Karpas-422 (cell line): ENCODE measurements at regions not wholly inside any gene's neighbourhood (a gene's known extent, or its start where the extent isn't known, plus 50 kb on each side); places are given as distances from the start of the nearest gene placed in this dataset.
"Not testable (repeated sequence)": the region's sequence is repeated elsewhere in the genome, so short reads cannot be mapped to it uniquely, and the experiment has no call there.

Experiments used
- DNase-seq: peaks from one replicate; pipeline ENCODE4 v3.0.0-alpha.2; 2015
- H2AFZ ChIP-seq: fragments of 200-600 bp; sonication (generic); 2 replicates; pipeline ENCODE4 v1.6.1; 2014; ENCODE audit warnings: antibody characterized with exemption, low read length, mixed read lengths
- H3K27ac ChIP-seq: fragments of 200-600 bp; sonication (generic); 2 replicates; pipeline ENCODE4 v1.5.1; 2014; ENCODE audit warnings: mild to moderate bottlenecking, low read length, moderate library complexity
- H3K27me3 ChIP-seq: fragments of 200-600 bp; sonication (generic); 2 replicates; pipeline ENCODE4 v1.6.1; 2014; ENCODE audit warnings: low read length, mixed read lengths
- H3K36me3 ChIP-seq: fragments of 200-600 bp; sonication (generic); 2 replicates; pipeline ENCODE4 v1.6.1; 2014; ENCODE audit warnings: low read length, mixed read lengths; ENCODE audit not compliant: insufficient read depth
- H3K4me1 ChIP-seq: fragments of 200-600 bp; sonication (generic); 2 replicates; pipeline ENCODE4 v1.6.1; 2014; ENCODE audit warnings: mild to moderate bottlenecking, low read length, mixed read lengths
- H3K4me2 ChIP-seq: fragments of 200-600 bp; sonication (generic); 2 replicates; pipeline ENCODE4 v1.6.1; 2014; ENCODE audit warnings: low read length, low read depth, mild to moderate bottlenecking; ENCODE audit not compliant: poor library complexity, severe bottlenecking
- H3K4me3 ChIP-seq: fragments of 200-600 bp; sonication (generic); 2 replicates; pipeline ENCODE4 v1.5.1; 2014; ENCODE audit warnings: mild to moderate bottlenecking, antibody characterized with exemption, low read length, mixed read lengths
- H3K79me2 ChIP-seq: fragments of 200-600 bp; sonication (generic); 2 replicates; pipeline ENCODE4 v1.6.1; 2014; ENCODE audit warnings: mild to moderate bottlenecking, low read length, mixed read lengths
- H3K9ac ChIP-seq: fragments of 200-600 bp; sonication (generic); 2 replicates; pipeline ENCODE4 v1.6.0; 2014; ENCODE audit warnings: low read length
- H3K9me2 ChIP-seq: fragments of 200-600 bp; sonication (generic), shearing (Covaris generic); replicated peaks from 2 replicates; pipeline ENCODE4 v1.6.0; 2014; ENCODE audit warnings: mild to moderate bottlenecking, low read length, moderate library complexity; ENCODE audit not compliant: insufficient read depth
- H3K9me3 ChIP-seq: fragments of 300-700, 200-600 bp; sonication (generic); 2 replicates; pipeline ENCODE4 v1.6.1; 2014; ENCODE audit warnings: low read length, mixed read lengths
- H4K20me1 ChIP-seq: fragments of 200-600 bp; sonication (generic); 2 replicates; pipeline ENCODE4 v1.6.1; 2014; ENCODE audit warnings: mild to moderate bottlenecking, antibody characterized with exemption, low read length, low read depth; ENCODE audit not compliant: insufficient read depth

DNA sequence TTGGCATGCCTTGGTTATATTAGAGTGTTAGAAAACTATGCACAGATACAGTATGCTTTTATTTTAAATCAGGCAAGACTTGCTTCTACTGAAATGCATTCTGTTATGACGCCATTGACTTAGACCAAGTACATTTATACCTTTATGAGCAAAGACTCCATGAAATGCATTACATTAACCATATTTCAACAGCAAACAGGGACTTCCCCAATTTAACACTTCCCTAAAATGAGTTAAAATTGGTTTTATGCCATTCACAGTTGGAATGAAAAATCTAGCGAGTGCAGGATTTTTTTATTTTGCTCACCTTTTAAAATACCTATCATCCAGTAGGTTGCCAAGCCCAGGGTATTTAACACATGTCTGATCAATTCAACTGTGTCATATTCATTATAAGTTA, 272.1 kb upstream of the IZUMO3 start:
- no peak overlapping the region for H3K4me2 ChIP-seq
- no peak overlapping the region for H2AFZ ChIP-seq
- H3K36me3 ChIP-seq = no peaks in the 10 kb centered on the region
- H3K9me2 ChIP-seq = no peaks in the 10 kb centered on the region
- no peaks in the 10 kb centered on the region for H4K20me1 ChIP-seq
- no peaks in the 10 kb centered on the region for H3K27me3 ChIP-seq
- no peaks in the 10 kb centered on the region for H3K79me2 ChIP-seq
- no peak overlapping the region for H3K4me3 ChIP-seq
- no peak for DNase-seq
- no peak overlapping the region for H3K9ac ChIP-seq
- peaks cover 24% of the 10 kb centered on the region for H3K9me3 ChIP-seq
- H3K27ac ChIP-seq = no peak overlapping the region
- no peaks in the 10 kb centered on the region for H3K4me1 ChIP-seq

DNA sequence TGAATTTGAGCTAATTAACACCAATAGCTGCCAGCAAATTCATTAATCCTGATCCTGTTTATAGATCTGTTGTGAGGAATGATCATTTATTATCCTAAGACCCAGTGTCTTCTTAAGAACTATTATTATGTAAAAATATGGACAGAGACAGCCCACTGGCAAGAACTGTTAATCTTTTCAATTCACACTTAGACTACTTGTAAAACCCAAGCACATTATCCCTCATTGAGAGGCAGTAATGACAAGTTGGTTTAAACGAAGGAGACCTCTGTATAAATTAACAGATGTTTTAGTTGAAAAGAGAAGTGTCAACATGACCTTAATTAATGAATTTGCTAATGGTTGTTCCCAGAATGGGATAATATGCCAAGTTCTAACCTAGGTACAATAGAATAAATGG, 270.3 kb upstream of the IZUMO3 start:
- H3K36me3 ChIP-seq = no peaks in the 10 kb centered on the region

DNA sequence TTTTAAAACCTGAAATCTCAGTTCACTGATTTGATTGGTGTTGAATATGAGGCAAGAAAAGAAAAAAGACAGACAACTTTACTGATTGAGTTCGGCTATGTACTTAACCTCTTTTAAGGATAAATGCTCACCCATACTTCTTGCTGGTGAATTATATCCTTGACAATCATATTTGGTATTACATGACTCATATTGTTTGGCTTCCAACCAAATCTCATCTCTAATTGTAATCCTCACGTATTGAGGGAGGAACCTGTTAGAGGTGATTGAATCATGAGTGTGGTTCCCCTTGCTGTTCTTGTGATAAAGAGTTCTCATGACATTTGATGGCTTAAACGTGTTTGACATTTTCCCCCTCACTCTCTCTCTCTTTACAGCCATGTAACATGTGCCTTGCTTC, 255.6 kb upstream of the IZUMO3 start:
- H2AFZ ChIP-seq = no peak overlapping the region
- no peak overlapping the region for H3K4me2 ChIP-seq
- H3K9me3 ChIP-seq = peaks cover 23% of the 10 kb centered on the region
- H3K36me3 ChIP-seq = no peaks in the 10 kb centered on the region
- H3K27ac ChIP-seq = no peak overlapping the region
- no peak overlapping the region for H3K4me3 ChIP-seq
- no peaks in the 10 kb centered on the region for H3K4me1 ChIP-seq
- no peak for DNase-seq
- H3K27me3 ChIP-seq = no peaks in the 10 kb centered on the region
- no peaks in the 10 kb centered on the region for H4K20me1 ChIP-seq
- H3K79me2 ChIP-seq = no peaks in the 10 kb centered on the region
- no peak overlapping the region for H3K9ac ChIP-seq
- no peaks in the 10 kb centered on the region for H3K9me2 ChIP-seq

More for the DNA sequence above, 270.3 kb upstream of the IZUMO3 start:
- Histone ChIP-seq H3K27ac (no peak overlapping the region), H3K4me3 (no peak overlapping the region), H3K9ac (no peak overlapping the region), H3K4me1 (no peaks in the 10 kb centered on the region), H3K9me2 (no peaks in the 10 kb centered on the region), H3K9me3 (peaks cover 33% of the 10 kb centered on the region), H3K4me2 (no peak overlapping the region), H2AFZ (no peak overlapping the region), H3K79me2 (no peaks in the 10 kb centered on the region), H3K27me3 (no peaks in the 10 kb centered on the region), H4K20me1 (no peaks in the 10 kb centered on the region)
- DNase-seq = no peak

DNA sequence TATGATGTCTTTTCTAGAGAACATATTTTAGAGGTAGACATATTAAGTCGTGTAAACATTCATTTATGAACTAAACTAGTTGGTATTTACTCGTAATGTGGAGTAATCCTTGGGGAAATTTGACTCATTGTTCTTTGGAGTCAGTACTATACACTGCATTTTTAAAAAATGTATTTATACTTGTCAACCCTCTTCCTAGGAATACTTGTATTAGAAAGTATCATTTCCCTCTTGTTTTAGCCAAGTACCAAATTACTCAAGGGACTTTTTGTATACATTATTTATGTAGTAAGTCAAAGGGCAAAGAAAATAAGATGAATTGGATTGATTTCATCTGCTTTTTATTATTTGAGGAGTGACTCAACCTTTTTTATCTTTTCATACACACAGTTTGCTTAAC, 248.1 kb upstream of the IZUMO3 start:
- no peak overlapping the region for H2AFZ ChIP-seq
- H3K27me3 ChIP-seq = no peaks in the 10 kb centered on the region
- H3K4me2 ChIP-seq = no peak overlapping the region
- no peaks in the 10 kb centered on the region for H3K9me2 ChIP-seq
- no peaks in the 10 kb centered on the region for H4K20me1 ChIP-seq
- no peak for DNase-seq
- H3K9me3 ChIP-seq = peaks cover 14% of the 10 kb centered on the region
- H3K79me2 ChIP-seq = no peaks in the 10 kb centered on the region
- H3K4me1 ChIP-seq = no peaks in the 10 kb centered on the region
- H3K4me3 ChIP-seq = no peak overlapping the region
- no peaks in the 10 kb centered on the region for H3K36me3 ChIP-seq
- no peak overlapping the region for H3K9ac ChIP-seq
- no peak overlapping the region for H3K27ac ChIP-seq

DNA sequence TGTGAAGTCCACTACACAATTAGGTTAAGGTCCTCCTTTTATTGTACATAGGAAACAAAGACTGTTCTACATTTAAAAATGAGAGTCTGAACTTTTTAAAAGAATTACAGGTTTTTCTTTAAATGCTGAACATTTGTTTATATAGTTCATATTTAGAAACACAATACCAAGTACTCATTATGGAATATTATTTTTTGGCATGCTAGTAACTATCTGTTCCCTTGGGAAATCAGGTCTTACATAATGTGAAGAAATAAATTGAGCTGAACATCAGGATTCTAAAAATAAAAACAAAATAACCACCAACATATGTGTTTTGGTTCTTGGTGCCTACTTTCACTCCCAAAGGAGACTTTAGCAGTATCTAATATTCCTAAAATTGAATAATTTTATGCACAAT, 230.5 kb upstream of the IZUMO3 start:
- no peaks in the 10 kb centered on the region for H3K36me3 ChIP-seq
- no peak overlapping the region for H3K4me3 ChIP-seq
- no peak overlapping the region for H2AFZ ChIP-seq
- H4K20me1 ChIP-seq = no peaks in the 10 kb centered on the region
- peaks cover 26% of the 10 kb centered on the region for H3K9me3 ChIP-seq
- H3K9me2 ChIP-seq = no peaks in the 10 kb centered on the region
- no peak overlapping the region for H3K27ac ChIP-seq
- no peak for DNase-seq
- no peak overlapping the region for H3K9ac ChIP-seq
- no peaks in the 10 kb centered on the region for H3K4me1 ChIP-seq
- H3K4me2 ChIP-seq = no peak overlapping the region
- no peaks in the 10 kb centered on the region for H3K27me3 ChIP-seq
- H3K79me2 ChIP-seq = no peaks in the 10 kb centered on the region

DNA sequence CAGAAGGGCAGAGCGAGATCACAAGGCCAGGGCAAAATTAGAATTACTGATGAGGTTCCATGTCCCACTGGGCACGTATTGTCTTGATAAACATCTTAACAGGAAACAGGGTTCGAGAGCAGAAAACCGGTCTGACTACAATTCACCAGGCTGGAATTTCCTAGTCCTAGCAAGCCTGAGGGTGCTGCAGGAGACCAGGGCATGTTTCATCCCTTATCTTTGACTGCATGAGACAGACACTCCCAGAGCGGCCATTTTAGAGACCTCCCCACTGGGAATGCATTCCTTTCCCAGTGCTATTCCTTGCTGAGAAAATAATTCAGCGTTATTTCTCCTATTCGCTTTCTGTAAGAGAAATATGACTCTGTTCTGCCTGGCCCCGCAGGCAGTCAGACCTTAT, 228.5 kb upstream of the IZUMO3 start:
- not testable (repeated sequence) for H3K36me3 ChIP-seq, H3K4me1 ChIP-seq, H3K9ac ChIP-seq, H4K20me1 ChIP-seq, DNase-seq, H3K27ac ChIP-seq, H3K27me3 ChIP-seq, H3K9me2 ChIP-seq, H2AFZ ChIP-seq, H3K79me2 ChIP-seq, H3K4me2 ChIP-seq, H3K4me3 ChIP-seq
- H3K9me3 ChIP-seq = peaks cover 35% of the 10 kb centered on the region

DNA sequence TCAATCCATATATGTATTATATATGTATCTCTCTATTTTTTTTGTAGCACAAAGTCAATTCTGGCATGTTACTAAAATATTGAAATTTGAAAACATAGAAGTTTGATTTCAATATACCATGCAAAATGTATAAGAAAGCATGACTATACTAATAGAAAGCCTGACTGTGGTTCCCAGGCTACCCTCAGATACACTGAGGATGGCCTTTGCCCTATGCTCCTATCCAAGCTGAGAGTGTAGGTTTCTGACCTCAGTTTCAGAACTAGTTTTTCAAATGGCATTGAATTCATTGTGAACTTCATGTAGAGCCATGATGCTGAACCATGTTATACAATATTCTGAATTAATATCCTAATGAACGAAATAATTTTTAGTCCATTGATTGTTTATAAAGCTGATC, 220.4 kb upstream of the IZUMO3 start:
- no peak overlapping the region for H3K4me2 ChIP-seq
- no peak overlapping the region for H3K9ac ChIP-seq
- H3K9me2 ChIP-seq = no peaks in the 10 kb centered on the region
- no peaks in the 10 kb centered on the region for H3K27me3 ChIP-seq
- peaks cover 21% of the 10 kb centered on the region for H3K9me3 ChIP-seq
- H3K27ac ChIP-seq = no peak overlapping the region
- no peak overlapping the region for H2AFZ ChIP-seq
- DNase-seq = no peak
- no peaks in the 10 kb centered on the region for H3K79me2 ChIP-seq
- H3K4me3 ChIP-seq = no peak overlapping the region
- no peaks in the 10 kb centered on the region for H4K20me1 ChIP-seq
- H3K36me3 ChIP-seq = no peaks in the 10 kb centered on the region
- H3K4me1 ChIP-seq = no peaks in the 10 kb centered on the region

DNA sequence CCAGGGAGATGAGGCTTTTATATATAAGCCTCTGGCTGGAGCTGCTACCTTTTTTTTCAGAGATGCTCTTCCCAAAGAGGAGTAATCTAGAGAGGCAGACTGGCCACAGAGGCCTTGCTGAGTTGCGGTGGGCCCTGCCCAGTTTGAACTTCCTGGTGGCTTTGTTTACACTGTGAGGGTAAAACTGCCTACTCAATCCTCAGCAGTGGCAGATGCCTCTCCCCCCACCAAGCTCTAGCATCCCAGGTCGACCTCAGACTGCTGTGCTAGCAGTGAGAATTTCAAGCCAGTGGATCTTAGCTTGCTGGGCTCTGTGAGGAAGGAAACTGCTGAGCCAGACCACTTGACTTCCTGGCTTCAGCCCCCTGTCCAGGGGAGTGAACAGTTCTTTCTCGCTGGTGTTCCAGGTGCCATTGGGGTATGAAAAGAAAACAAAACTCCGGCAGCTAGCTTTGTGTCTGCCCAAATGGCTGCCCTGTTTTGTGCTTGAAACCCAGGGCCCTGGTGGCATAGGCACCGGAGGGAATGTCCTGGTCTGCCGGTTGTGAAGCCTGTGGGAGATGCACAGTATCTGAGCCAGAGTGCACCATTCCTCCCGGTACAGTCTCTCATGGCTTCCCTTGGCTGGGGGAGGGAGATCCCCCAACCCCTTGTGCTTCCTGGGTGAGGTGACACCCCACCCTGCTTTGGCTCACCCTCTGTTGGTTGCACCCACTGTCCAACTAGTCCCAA, 219.5 kb upstream of the IZUMO3 start:
- no peak overlapping the region for H3K4me3 ChIP-seq

More for the DNA sequence above, 219.5 kb upstream of the IZUMO3 start:
- H3K9me2 ChIP-seq = no peaks in the 10 kb centered on the region
- peaks cover 14% of the 10 kb centered on the region for H3K9me3 ChIP-seq
- no peaks in the 10 kb centered on the region for H3K27me3 ChIP-seq
- no peaks in the 10 kb centered on the region for H3K4me1 ChIP-seq
- no peaks in the 10 kb centered on the region for H4K20me1 ChIP-seq
- no peak for DNase-seq
- H3K36me3 ChIP-seq = no peaks in the 10 kb centered on the region
- H3K27ac ChIP-seq = no peak overlapping the region
- no peak overlapping the region for H2AFZ ChIP-seq
- H3K79me2 ChIP-seq = no peaks in the 10 kb centered on the region
- H3K9ac ChIP-seq = no peak overlapping the region
- H3K4me2 ChIP-seq = no peak overlapping the region
